Heart left ventricle (tissue), 16 donors: ENCODE measurements at regions not wholly inside any gene's neighbourhood (a gene's known extent, or its start where the extent isn't known, plus 50 kb on each side); places are given as distances from the start of the nearest gene placed in this dataset.

ENCODE experiments used
- ATAC-seq, 4 donors: fragments of 200-7000 bp; cut with Tn5 transposase; one replicate each; pipeline ENCODE4 v1.9.1; 2020 to 2022; ENCODE audit warnings: moderate library complexity in 4 of 4, mild to moderate bottlenecking in 3 of 4, moderate number of reproducible peaks in 1 of 4
- DNase-seq, 5 donors: peaks; one replicate each; pipeline ENCODE4 v3.0.0-alpha.2; 2020
- H3K27ac ChIP-seq, 12 donors: fragments of 200-600 bp; sonication (generic) in 4 of 12; one replicate each; pipeline versions ENCODE4 v1.5.0 to v1.8.0; 2016 to 2022; ENCODE audit warnings: mild to moderate bottlenecking in 2 of 12
- H3K27me3 ChIP-seq, 9 donors: fragments of 200-600 bp; sonication (generic) in 2 of 9; one replicate each; pipeline versions ENCODE4 v1.5.1 to v1.8.0; 2016 to 2022; ENCODE audit warnings: mild to moderate bottlenecking in 3 of 9
- H3K36me3 ChIP-seq, 9 donors: fragments of 200-600 bp; sonication (generic) in 2 of 9; one replicate each; pipeline versions ENCODE4 v1.5.0 to v1.8.0; 2018 to 2022; ENCODE audit warnings: mild to moderate bottlenecking in 2 of 9
- H3K4me1 ChIP-seq, 12 donors: fragments of 200-600 bp; sonication (generic) in 4 of 12; one replicate each; pipeline versions ENCODE4 v1.5.0 to v1.8.0; 2016 to 2022; ENCODE audit warnings: mild to moderate bottlenecking in 3 of 12
- H3K4me3 ChIP-seq, 12 donors: fragments of 200-600 bp; sonication (generic) in 4 of 12; one replicate each; pipeline versions ENCODE4 v1.5.0 to v1.8.0; 2017 to 2022; ENCODE audit warnings: mild to moderate bottlenecking in 9 of 12, moderate library complexity in 4 of 12
- H3K9me3 ChIP-seq, 12 donors: fragments of 200-600 bp; sonication (generic) in 4 of 12; one replicate each; pipeline versions ENCODE4 v1.5.0 to v1.8.0; 2016 to 2022; ENCODE audit warnings: mild to moderate bottlenecking in 1 of 12
- POLR2A ChIP-seq, 2 donors: fragments of 450-650 bp; IDR thresholded peaks; one replicate each; pipeline ENCODE4 v1.6.1; 2017; ENCODE audit warnings: antibody characterized with exemption in 2 of 2, mild to moderate bottlenecking in 2 of 2, moderate library complexity in 2 of 2
- WGBS, 4 donors: extraction: QIAGEN DNeasy Blood & Tissue Kit in 2 of 4; methylation state at CpG; one replicate each; pipeline versions ENCODE4 v1.1.5 to v1.1.7; 2013 to 2018; 5-methylcytosine and 5-hydroxymethylcytosine counted together
- intact Hi-C, 10 donors: fragments of 100-400 bp; cut with DNase I; formaldehyde crosslinking; loops; one replicate each; pipeline versions ENCODE4 v1.11.1 to v1.14.2; 2022
- TF ChIP-seq, protein P1 (sequence below), 12 donors: fragments of 200-600 bp; sonication (generic) in 4 of 12; IDR thresholded peaks; one replicate each; pipeline versions ENCODE4 v1.5.0 to v1.8.0; 2018 to 2022; ENCODE audit warnings: antibody characterized with exemption in 12 of 12, mild to moderate bottlenecking in 5 of 12
- donor health status: ischemic (EF 13 %, LVEDD 7.1; RV severe dilation, severe dysfunction).
- donor health status: healthy with polysubstance abuse.
- donor health status: DM: no; HTN: yes; CAD: no.
- donor health status: DM: no; HTN: no; CAD: no.
- donor health status: ischemic (EF 25% LVEDD 6.9; RV normal size, moderate dysfunction).
- donor health status: ischemic (EF 25% LVEDD 5.7; RV mildly dilated, moderate dysfunction).
- donor health status: healthy.
- donor health status: DM: yes; HTN: yes; CAD: no.
- donor health status: ischemic (EF 35%, LVEDD 5.7; RV mildly dilated, moderate dysfunction).
- donor health status: nonischemic (EF 11% LVEDD 7.7; RV severe dilation, severe dysfunction).
- donor health status: DM: yes; HTN: yes; CAD: no.
- donor health status: PGD.
- donor health status: ischemic (EF 29% LVEDD 5.4; RV normal size, mild dysfunction).
- donor health status: nonischemic (EF 23%, LVEDD 6.1; RV moderate dilation, normal function).

DNA sequence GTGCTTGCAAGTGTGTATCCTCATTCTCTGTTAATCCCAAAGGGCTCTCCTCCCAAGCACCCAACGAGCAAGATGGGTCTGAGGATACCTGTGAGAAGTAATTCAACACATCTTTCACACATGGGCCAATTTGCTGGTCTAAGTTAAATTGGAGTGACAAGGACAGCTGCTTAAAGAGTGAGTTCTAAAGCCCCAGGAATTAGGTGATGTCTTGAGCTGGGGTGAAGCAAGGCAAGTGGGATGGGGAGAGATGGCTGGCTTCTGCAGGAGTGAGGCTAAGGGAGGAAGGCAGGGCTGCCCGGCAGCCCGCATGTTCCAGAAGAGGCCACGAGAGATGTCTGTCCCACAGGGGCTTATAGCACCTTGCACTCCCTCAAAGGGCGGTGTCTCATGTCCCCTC is 288.5 kb downstream of the CDH26 start:
- Histone ChIP-seq H3K36me3 (no peaks in the 10 kb centered on the region), H3K27me3 (peaks cover 0 to 9% (median 0%) of the 10 kb centered on the region in 9 donors), H3K4me1 (no peaks in the 10 kb centered on the region), H3K4me3 (no peak overlapping the region), H3K9me3 (peaks cover 0 to 5% (median 0%) of the 10 kb centered on the region in 12 donors), H3K27ac (no peak overlapping the region)
- no peak for TF ChIP-seq POLR2A (IDR thresholded peaks at IDR 0.05)
- TF ChIP-seq, protein P1, sequence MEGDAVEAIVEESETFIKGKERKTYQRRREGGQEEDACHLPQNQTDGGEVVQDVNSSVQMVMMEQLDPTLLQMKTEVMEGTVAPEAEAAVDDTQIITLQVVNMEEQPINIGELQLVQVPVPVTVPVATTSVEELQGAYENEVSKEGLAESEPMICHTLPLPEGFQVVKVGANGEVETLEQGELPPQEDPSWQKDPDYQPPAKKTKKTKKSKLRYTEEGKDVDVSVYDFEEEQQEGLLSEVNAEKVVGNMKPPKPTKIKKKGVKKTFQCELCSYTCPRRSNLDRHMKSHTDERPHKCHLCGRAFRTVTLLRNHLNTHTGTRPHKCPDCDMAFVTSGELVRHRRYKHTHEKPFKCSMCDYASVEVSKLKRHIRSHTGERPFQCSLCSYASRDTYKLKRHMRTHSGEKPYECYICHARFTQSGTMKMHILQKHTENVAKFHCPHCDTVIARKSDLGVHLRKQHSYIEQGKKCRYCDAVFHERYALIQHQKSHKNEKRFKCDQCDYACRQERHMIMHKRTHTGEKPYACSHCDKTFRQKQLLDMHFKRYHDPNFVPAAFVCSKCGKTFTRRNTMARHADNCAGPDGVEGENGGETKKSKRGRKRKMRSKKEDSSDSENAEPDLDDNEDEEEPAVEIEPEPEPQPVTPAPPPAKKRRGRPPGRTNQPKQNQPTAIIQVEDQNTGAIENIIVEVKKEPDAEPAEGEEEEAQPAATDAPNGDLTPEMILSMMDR (IDR thresholded peaks at IDR 0.05): no peak
- no peak for ATAC-seq
- intact Hi-C loops: no loop called here
- WGBS, 4 donors: 82 to 87% (median 84%) methylated on average over 5 of the region's 5 CpGs
- DNase-seq: no peak

DNA sequence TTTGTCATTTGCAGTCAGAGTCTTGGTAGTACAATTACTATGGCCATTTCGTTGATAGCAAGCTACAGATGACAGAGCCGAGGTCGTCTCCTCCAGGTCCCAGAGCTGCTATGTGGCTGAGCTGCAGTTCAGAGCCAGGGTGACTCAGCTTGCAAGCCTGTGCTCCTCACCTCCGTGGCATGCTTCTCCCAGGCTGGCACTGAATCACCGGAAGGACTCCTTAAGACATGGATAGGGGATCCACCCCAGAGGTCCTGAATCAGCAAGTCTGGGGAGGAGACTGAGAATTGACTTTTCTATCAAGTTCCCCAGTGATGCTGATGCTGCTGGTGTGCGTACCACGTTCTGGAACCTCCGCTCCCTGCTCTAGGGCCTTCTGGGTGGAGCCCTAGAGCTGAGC is 291.2 kb downstream of the CDH26 start:
- no peak overlapping the region for H3K4me3 ChIP-seq
- peaks cover 0 to 17% (median 0%) of the 10 kb centered on the region in 9 donors for H3K27me3 ChIP-seq
- intact Hi-C loops: no loop called here
- 76 to 85% (median 79%) methylated on average over 8 of the region's 8 CpGs for WGBS, 4 donors
- ATAC-seq: no peak
- H3K36me3 ChIP-seq: no peaks in the 10 kb centered on the region
- DNase-seq: no peak
- no peak for TF ChIP-seq POLR2A (IDR thresholded peaks at IDR 0.05)
- TF ChIP-seq, protein P1 (IDR thresholded peaks at IDR 0.05): no peak
- H3K4me1 ChIP-seq: no peaks in the 10 kb centered on the region
- no peak overlapping the region for H3K27ac ChIP-seq
- peaks cover 0 to 5% (median 0%) of the 10 kb centered on the region in 12 donors for H3K9me3 ChIP-seq

DNA sequence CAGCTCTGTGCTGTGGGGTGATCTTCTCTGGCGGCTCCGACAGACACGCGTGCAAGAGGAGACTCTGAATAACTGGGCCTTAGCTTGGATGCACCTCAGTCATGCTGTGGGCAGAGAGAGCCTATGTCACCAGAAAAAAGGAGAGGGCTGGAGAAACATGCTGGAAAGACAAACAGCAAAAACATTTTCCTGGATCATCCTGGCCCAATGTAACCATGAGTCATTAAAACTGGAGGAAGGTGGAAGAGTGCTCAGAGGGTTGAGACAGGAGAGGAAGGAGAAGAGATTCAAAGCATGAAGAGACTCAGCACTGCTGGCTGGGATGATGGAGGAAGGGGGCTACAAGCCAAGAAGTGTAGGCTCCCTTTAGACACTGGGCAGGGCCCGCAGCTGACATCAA is 292.0 kb downstream of the CDH26 start:
- H3K27me3 ChIP-seq: peaks cover 0 to 17% (median 0%) of the 10 kb centered on the region in 9 donors
- ATAC-seq (no peak), DNase-seq (no peak)
- no peak overlapping the region for H3K4me3 ChIP-seq
- peaks cover 0 to 4% (median 0%) of the 10 kb centered on the region in 12 donors for H3K4me1 ChIP-seq
- WGBS, 4 donors: 94 to 98% (median 96%) methylated on average over 5 of the region's 5 CpGs
- intact Hi-C loops: no loop called here
- peaks cover 0 to 5% (median 0%) of the 10 kb centered on the region in 12 donors for H3K9me3 ChIP-seq
- TF ChIP-seq POLR2A (IDR thresholded peaks at IDR 0.05): no peak
- TF ChIP-seq, protein P1 (IDR thresholded peaks at IDR 0.05): no peak
- H3K27ac ChIP-seq: no peak overlapping the region
- no peaks in the 10 kb centered on the region for H3K36me3 ChIP-seq

DNA sequence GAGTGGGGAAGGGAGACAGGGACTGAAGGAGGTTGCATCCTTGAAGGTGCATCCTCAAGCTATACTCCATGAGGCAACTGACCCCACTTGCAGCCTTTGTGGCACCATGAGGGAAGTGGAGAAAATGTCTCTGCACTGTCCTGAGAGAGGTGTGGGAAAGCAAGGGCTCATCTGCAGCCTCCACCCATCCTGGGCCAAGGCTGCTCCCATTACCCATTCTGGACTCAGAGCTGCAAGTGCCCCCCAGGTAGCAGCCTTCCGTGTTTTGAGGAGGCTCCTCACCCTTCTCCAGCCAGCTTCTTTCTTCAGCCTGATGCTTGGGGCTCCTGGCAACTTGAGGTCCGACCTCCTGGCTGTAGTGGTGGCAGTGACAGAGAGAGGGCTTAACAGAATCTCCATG is 294.6 kb downstream of the CDH26 start:
- no peak overlapping the region for H3K4me3 ChIP-seq
- no peak for TF ChIP-seq POLR2A (IDR thresholded peaks at IDR 0.05)
- TF ChIP-seq, protein P1 (IDR thresholded peaks at IDR 0.05): no peak
- DNase-seq (no peak), ATAC-seq (no peak)
- H3K27me3 ChIP-seq: peaks cover 0 to 28% (median 0%) of the 10 kb centered on the region in 9 donors
- no peaks in the 10 kb centered on the region for H3K36me3 ChIP-seq
- peaks cover 0 to 5% (median 0%) of the 10 kb centered on the region in 12 donors for H3K4me1 ChIP-seq
- WGBS, 4 donors: 65 to 79% (median 71%) methylated on average over 2 of the region's 2 CpGs
- H3K9me3 ChIP-seq: peaks cover 0 to 5% (median 0%) of the 10 kb centered on the region in 12 donors
- no peak overlapping the region for H3K27ac ChIP-seq
- intact Hi-C loops: no loop called here
